ENCODE measurements at regions not wholly inside any gene's neighbourhood (a gene's known extent, or its start where the extent isn't known, plus 50 kb on each side); places are given as distances from the start of the nearest gene placed in this dataset.
"Not testable (repeated sequence)": the region's sequence is repeated elsewhere in the genome, so short reads cannot be mapped to it uniquely, and the experiment has no call there.

DNA sequence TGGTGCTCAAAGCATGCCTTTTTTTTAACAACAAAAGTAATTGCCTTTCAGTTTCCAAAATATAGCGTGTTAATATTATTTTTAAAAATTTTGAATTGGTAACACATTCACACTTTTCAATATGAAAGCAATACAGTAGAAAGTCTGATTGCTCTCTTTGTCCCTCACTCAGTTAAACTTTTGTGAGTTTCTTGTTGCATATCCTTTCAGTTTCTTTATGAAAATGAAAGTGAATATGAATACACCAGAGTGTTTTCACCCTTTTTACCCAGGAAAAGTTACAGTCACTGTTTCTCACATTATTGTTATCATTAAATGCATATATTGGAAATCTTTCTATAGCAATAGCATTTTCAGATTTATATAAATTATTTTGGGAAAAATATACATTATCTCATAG is 377.4 kb upstream of the CRIM1 start:
- CTCF ChIA-PET = interaction anchor here (0.8 kb wide), 1 partner anchor 14 kb away, joined by 7 read pairs; no protein-coding TSS in a partner anchor
- DNase-seq = no peak
- Mint-ChIP-seq H3K9me3 (no peaks in the 10 kb centered on the region), H3K27me3 (peaks cover 3% of the 10 kb centered on the region), H3K36me3 (ENCODE audit: low read depth) (no peaks in the 10 kb centered on the region), H3K4me3 (no peak overlapping the region), H3K4me1 (peaks cover 11% of the 10 kb centered on the region), H3K27ac (no peak overlapping the region)
- POLR2A ChIA-PET = no interaction called here

DNA sequence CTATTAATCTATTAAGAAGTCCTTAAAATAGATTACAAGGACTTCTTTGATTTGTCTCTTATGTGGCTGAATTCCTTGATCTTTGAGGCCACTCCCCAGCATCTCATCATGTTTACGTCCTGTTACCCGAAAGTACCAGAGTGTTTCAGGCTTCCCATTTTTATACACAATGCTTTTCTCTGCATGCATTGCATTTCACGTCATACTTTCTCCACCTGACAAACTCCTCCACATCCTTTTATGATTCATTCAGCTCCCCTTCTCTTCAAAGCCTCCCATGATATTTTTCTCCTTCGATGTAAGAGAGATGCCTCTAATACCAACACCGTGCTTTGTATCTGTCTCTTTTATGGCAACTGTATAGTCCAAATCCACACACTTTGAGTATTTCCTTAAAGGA is 379.0 kb upstream of the CRIM1 start:
- no peak overlapping the region for H3K4me3 Mint-ChIP-seq
- H3K9me3 Mint-ChIP-seq = no peaks in the 10 kb centered on the region
- peaks cover 11% of the 10 kb centered on the region for H3K4me1 Mint-ChIP-seq
- POLR2A ChIA-PET = no interaction called here
- H3K27ac Mint-ChIP-seq = no peak overlapping the region
- DNase-seq = no peak
- no peaks in the 10 kb centered on the region for H3K36me3 Mint-ChIP-seq (ENCODE audit: low read depth)
- CTCF ChIA-PET = interaction anchor here (0.7 kb wide), 1 partner anchor 374 kb away, joined by 3 read pairs; no protein-coding TSS in a partner anchor
- peaks cover 6% of the 10 kb centered on the region for H3K27me3 Mint-ChIP-seq

DNA sequence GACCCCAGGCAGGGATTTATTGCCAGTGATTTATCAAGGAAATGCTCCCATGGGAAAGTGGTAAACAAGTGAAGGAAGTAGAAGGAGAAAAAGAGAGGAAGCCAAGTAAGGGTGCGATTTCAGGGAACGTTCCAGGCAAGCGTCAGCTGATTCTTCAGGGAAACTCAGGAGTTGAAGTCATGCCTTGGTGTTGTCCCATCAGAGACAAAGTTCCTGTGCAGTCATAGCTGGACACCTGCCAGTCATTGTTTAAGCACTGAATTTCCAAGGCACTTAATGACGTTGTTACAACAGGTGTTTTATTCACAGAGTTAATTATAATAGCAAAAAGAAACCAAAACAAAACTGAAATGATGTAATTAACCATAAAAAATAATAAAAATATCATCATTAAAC is 381.8 kb upstream of the CRIM1 start:
- ChIA-PET POLR2A (no interaction called here), CTCF (no interaction called here)
- no peak for DNase-seq
- no peaks in the 10 kb centered on the region for H3K9me3 Mint-ChIP-seq
- peaks cover 24% of the 10 kb centered on the region for H3K27me3 Mint-ChIP-seq
- no peak overlapping the region for H3K4me3 Mint-ChIP-seq
- peaks cover 3% of the 10 kb centered on the region for H3K4me1 Mint-ChIP-seq
- no peak overlapping the region for H3K27ac Mint-ChIP-seq
- no peaks in the 10 kb centered on the region for H3K36me3 Mint-ChIP-seq (ENCODE audit: low read depth)

DNA sequence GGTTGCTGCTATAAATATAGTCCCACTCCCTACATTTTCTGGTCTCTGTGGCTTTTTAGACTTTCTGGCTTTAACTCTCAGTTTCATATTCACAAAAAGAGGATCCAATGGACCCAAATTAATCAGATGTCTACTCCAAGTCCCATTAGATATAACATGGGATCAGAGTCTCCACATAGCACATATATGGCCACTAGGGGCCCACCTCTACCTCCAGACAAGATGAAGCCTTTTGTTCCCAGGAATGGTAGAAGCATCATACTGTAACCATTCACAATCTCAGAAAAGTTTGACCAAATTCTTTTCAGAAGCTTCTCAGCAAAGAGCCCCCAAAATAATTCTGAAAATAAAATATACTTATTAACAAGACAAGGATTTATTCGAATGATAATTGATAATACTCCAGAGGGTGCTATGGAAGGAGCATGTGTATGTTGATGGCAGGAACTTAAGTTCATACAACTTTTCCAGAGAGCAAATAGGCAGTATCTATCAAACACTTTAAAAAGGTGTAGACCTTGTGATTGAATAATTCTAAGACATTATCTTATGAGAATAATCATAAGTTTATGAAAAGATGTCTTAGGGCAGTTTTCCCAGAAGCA is 382.3 kb upstream of the CRIM1 start:
- no peak overlapping the region for H3K4me3 Mint-ChIP-seq
- no peaks in the 10 kb centered on the region for H3K36me3 Mint-ChIP-seq (ENCODE audit: low read depth)
- ChIA-PET POLR2A (no interaction called here), CTCF (no interaction called here)
- H3K4me1 Mint-ChIP-seq = peaks cover 2% of the 10 kb centered on the region
- H3K27ac Mint-ChIP-seq = no peak overlapping the region
- no peak for DNase-seq
- peaks cover 24% of the 10 kb centered on the region for H3K27me3 Mint-ChIP-seq
- no peaks in the 10 kb centered on the region for H3K9me3 Mint-ChIP-seq

DNA sequence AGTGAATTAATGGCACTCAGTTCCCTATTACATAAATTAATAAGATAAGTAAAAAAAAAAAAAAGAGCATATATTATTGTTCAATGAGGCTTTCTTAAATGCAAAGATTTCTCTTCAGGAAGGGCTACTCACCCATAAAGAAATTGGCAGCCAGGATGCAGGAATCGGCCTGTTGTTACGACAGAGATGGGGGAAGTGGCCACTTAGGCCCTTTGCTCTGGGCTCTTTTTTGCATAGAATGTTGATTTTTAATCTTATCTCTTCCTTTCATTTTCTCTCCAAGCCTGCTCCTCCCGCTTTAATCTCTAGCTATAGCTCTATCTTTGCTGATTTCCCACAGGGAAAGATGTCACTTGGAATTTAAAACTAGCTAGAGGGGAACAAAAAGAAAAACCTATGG is 391.8 kb upstream of the CRIM1 start:
- Mint-ChIP-seq H3K36me3 (ENCODE audit: low read depth) (no peaks in the 10 kb centered on the region), H3K4me3 (no peak overlapping the region), H3K27ac (no peak overlapping the region), H3K27me3 (peaks cover under 1% of the 10 kb centered on the region), H3K9me3 (no peaks in the 10 kb centered on the region), H3K4me1 (no peaks in the 10 kb centered on the region)
- ChIA-PET POLR2A (no interaction called here), CTCF (interaction anchor here (1.4 kb wide), 1 partner anchor 14 kb away, joined by 7 read pairs; no protein-coding TSS in a partner anchor)
- DNase-seq = no peak

DNA sequence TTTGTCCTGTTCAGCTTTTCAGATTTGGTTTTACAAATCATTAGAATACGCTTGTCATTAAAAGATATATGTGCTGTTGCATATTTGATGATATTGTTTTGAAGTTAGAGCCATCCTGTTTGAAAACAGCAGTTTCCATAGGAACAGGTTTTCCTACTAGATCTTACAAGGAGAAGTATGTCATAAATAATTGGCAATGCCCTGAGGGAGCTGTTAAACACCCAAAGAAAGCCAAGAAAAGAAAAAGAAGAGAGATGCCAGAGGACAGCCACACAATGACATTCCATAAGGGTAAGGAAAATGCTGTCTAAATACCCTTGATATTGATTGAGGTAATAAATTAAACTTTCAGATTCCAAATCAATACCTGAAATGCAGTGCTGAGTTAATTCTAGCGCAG is 392.2 kb upstream of the CRIM1 start:
- no peak for DNase-seq
- CTCF ChIA-PET = interaction anchor here (1.4 kb wide), 1 partner anchor 15 kb away, joined by 7 read pairs; no protein-coding TSS in a partner anchor
- Mint-ChIP-seq H3K9me3 (no peaks in the 10 kb centered on the region), H3K36me3 (ENCODE audit: low read depth) (no peaks in the 10 kb centered on the region), H3K27ac (no peak overlapping the region), H3K4me1 (no peaks in the 10 kb centered on the region), H3K27me3 (no peaks in the 10 kb centered on the region), H3K4me3 (no peak overlapping the region)
- POLR2A ChIA-PET = no interaction called here

DNA sequence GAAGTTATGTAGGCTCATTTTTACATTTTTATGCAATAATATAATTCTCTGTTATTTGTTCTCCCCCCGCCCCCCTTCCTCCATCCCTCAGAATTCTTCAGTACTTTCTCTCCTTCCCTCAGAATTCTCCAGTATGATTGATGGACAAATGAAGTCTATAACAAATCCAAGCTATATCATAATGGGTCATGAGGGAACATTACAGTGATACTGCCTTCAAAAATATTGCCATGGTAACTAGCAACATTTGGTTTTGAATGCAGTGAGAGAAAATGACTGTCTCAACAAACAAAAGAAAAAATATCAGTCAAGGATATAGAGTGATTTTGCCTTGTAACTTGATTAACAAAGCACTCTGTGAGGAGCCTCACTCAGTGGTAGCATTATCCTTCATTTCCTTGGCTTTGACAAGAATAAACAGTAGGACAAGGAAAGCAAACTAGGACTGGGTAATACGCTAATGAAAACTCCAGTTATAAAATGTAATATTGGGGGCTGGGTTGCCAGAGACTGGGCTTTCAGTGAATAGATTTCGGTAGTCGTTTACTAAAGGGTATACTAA is 392.9 kb upstream of the CRIM1 start:
- H3K36me3 Mint-ChIP-seq (ENCODE audit: low read depth) = no peaks in the 10 kb centered on the region
- ChIA-PET POLR2A (no interaction called here), CTCF (no interaction called here)
- no peak overlapping the region for H3K4me3 Mint-ChIP-seq
- no peaks in the 10 kb centered on the region for H3K9me3 Mint-ChIP-seq
- no peak overlapping the region for H3K27ac Mint-ChIP-seq
- H3K27me3 Mint-ChIP-seq = no peaks in the 10 kb centered on the region
- H3K4me1 Mint-ChIP-seq = no peaks in the 10 kb centered on the region
- DNase-seq = no peak

DNA sequence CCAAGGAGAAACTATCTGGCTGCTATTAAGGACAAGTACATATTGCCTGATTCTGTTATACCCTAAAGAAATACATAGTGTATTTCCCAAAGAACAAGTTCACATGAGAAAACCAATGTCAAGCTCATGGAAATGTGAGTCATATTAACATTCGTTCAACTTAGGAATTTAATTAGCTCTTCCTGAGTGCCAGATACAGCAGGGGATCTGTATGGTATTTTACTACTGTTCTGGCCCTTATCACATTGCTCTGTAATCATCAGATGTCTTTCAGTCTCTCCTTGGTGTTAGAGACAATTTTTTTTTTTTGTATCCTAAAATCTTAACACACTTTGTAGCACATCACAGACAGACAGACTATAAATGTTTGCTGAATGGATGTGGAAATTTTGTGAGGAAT is 395.0 kb upstream of the CRIM1 start:
- ChIA-PET CTCF (no interaction called here), POLR2A (no interaction called here)
- no peaks in the 10 kb centered on the region for H3K4me1 Mint-ChIP-seq
- H3K4me3 Mint-ChIP-seq = no peak overlapping the region
- DNase-seq = no peak
- H3K9me3 Mint-ChIP-seq = no peaks in the 10 kb centered on the region
- H3K36me3 Mint-ChIP-seq (ENCODE audit: low read depth) = no peaks in the 10 kb centered on the region
- H3K27me3 Mint-ChIP-seq = no peaks in the 10 kb centered on the region
- H3K27ac Mint-ChIP-seq = no peak overlapping the region

DNA sequence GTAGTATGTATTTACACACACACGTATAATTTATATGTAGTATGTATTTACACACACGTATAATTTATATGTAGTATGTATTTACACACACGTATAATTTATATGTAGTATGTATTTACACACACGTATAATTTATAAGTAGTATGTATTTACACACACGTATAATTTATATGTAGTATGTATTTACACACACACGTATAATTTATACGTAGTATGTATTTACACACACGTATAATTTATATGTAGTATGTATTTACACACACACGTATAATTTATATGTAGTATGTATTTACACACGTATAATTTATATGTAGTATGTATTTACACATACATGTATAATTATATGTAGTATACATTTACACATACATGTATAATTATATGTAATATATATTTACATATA is 398.5 kb upstream of the CRIM1 start:
- H3K9me3 Mint-ChIP-seq; H3K27me3 Mint-ChIP-seq; H3K4me3 Mint-ChIP-seq; H3K4me1 Mint-ChIP-seq; POLR2A ChIA-PET; H3K36me3 Mint-ChIP-seq (ENCODE audit: low read depth); H3K27ac Mint-ChIP-seq; CTCF ChIA-PET; DNase-seq: not testable (repeated sequence)

DNA sequence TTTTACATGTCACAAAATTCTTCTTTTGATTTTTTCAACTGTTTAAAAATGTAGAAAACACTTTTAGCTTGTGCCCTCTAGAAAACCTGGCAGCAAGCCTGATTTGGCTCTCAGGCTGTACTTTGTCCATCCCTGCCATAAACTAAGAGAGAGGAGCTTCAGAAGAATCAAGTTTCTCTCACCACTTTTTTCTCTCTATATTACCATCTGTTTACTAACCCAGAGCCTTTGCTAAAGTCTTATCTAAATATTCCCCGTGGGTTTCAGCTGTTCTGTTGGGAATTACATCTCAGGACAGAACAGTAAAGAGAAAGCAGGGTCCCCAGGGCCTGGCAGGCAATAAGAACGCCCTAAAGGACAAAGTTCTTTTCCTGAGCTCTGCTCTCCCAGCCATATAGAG is 409.1 kb upstream of the CRIM1 start:
- Mint-ChIP-seq H3K4me3 (no peak overlapping the region), H3K36me3 (ENCODE audit: low read depth) (no peaks in the 10 kb centered on the region), H3K4me1 (no peaks in the 10 kb centered on the region), H3K27ac (no peak overlapping the region), H3K27me3 (peaks cover 3% of the 10 kb centered on the region), H3K9me3 (no peaks in the 10 kb centered on the region)
- POLR2A ChIA-PET = no interaction called here
- DNase-seq = no peak
- CTCF ChIA-PET = interaction anchor here (0.6 to 1.3 kb wide), 3 partner anchors 8 to 320 kb away, joined by 3 read pairs; no protein-coding TSS in a partner anchor

DNA sequence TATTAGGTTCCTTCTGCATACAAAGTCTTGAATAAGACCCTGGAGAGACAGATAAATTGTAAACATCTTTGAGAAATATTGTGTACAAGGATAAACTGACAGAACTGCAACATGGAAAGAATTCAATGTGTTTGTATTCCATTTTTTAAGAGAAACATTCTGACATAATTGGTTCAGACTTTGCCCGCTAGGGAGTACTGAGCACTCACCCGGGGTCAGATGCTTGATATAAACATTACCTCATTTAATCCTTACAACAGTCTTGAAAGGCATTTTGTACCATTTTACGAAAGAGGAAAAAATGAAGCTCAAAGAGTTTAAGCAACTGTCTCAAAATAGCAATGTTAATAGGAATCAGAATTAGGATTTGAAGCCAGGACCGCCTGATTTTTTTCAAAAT is 416.7 kb upstream of the CRIM1 start:
- CTCF ChIA-PET = interaction anchor here (1.5 kb wide), 1 partner anchor 8 kb away, joined by 3 read pairs; no protein-coding TSS in a partner anchor
- H3K36me3 Mint-ChIP-seq (ENCODE audit: low read depth) = no peaks in the 10 kb centered on the region
- H3K27ac Mint-ChIP-seq = no peak overlapping the region
- H3K9me3 Mint-ChIP-seq = no peaks in the 10 kb centered on the region
- H3K4me3 Mint-ChIP-seq = no peak overlapping the region
- H3K4me1 Mint-ChIP-seq = no peaks in the 10 kb centered on the region
- no peak for DNase-seq
- H3K27me3 Mint-ChIP-seq = peaks cover 7% of the 10 kb centered on the region
- POLR2A ChIA-PET = no interaction called here

DNA sequence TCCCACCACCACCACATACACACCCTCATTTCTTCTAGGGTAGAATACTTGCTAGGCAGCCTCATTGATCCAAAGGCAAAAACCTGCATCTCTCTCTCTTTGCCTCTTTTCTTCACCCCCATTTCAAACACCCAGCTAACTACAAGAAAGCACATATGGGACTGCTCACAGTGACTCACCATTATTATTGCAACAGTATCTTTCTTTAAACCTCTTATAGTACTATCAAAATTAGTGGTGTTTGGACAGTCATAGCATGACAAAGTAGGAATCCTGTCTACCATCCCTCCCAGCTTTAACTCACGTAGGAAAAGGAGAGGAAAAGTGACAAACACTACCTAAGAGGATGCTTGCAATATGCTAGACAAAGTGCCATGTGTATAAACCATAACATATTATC is 422.5 kb upstream of the CRIM1 start:
- ChIA-PET POLR2A (no interaction called here), CTCF (interaction anchor here (0.6 kb wide), 1 partner anchor 10 kb away, joined by 3 read pairs; no protein-coding TSS in a partner anchor)
- H3K27me3 Mint-ChIP-seq = peaks cover 7% of the 10 kb centered on the region
- no peaks in the 10 kb centered on the region for H3K9me3 Mint-ChIP-seq
- no peak for DNase-seq
- no peaks in the 10 kb centered on the region for H3K36me3 Mint-ChIP-seq (ENCODE audit: low read depth)
- H3K4me3 Mint-ChIP-seq = no peak overlapping the region
- no peak overlapping the region for H3K27ac Mint-ChIP-seq
- H3K4me1 Mint-ChIP-seq = no peaks in the 10 kb centered on the region

DNA sequence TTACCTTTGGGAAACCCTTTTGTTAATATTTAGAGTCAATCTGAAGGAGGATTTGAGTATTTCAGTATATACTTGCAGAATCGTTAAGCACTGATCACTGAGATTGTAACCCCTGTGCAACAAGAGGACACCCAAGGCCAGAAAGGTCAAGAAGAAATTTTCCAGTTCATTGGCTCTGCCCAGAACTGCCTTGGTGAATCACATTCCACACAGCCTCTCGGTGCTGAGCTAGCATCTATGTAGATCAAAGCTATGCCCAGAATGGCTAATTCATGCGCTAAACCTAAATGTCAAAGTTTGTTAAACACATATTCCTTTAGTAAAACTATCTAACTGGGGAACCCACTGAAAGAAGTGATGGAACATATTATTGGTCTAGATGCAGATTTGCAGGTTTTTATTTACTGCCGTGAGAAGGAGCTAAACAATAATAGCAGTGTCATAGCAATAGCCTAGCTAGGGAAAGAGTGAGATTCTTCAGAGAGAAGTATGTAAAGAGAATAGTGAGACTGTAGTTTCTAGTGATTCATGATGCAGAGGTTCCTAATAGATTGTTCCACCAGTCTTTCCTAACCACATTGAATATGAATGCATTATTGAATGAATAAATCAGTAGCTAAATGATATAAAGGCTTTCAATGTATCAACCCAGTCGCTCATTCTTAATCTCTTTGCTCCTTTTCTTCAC is 423.2 kb upstream of the CRIM1 start:
- POLR2A ChIA-PET = no interaction called here
- Mint-ChIP-seq H3K4me1 (no peaks in the 10 kb centered on the region), H3K9me3 (no peaks in the 10 kb centered on the region), H3K36me3 (ENCODE audit: low read depth) (no peaks in the 10 kb centered on the region), H3K27ac (no peak overlapping the region), H3K4me3 (no peak overlapping the region), H3K27me3 (peaks cover 7% of the 10 kb centered on the region)
- CTCF ChIA-PET = interaction anchor here (0.6 kb wide), 1 partner anchor 9 kb away, joined by 3 read pairs; no protein-coding TSS in a partner anchor
- DNase-seq = no peak

Measured in activated CD4-positive, alpha-beta T cell treated with anti-CD3 and anti-CD28 coated beads, Interleukin-2, amount 10 ng/mL, durations not matched to agents 7 days and 5 days (primary cell).